ENCODE measurements at regions not wholly inside any gene's neighbourhood (a gene's known extent, or its start where the extent isn't known, plus 50 kb on each side); places are given as distances from the start of the nearest gene placed in this dataset.

- Histone ChIP-seq H3K56ac (ENCODE audit: insufficient read length, low read depth, low read length) (no peak overlapping the region), H2BK12ac (ENCODE audit: insufficient read length, low read depth, low read length) (no peak overlapping the region), H4K5ac (ENCODE audit: insufficient read length, low read depth, low read length) (no peak overlapping the region), H3K18ac (ENCODE audit: insufficient read length, low read depth, low read length) (no peak overlapping the region), H2AFZ (ENCODE audit: low read length) (no peak overlapping the region), H2AK5ac (ENCODE audit: insufficient read length, low read length) (no peak overlapping the region), H3K23ac (ENCODE audit: insufficient read length, low read depth, low read length) (no peak overlapping the region), H3K14ac (ENCODE audit: insufficient read depth, low read length) (no peak overlapping the region), H2BK15ac (ENCODE audit: low read depth, low read length) (no peak overlapping the region), H3T11ph (ENCODE audit: low read length) (no peak overlapping the region), H4K8ac (replicated peaks; ENCODE audit: insufficient read length, low read depth, low read length) (no peak overlapping the region), H3K23me2 (ENCODE audit: insufficient read length, low read depth, low read length, poor library complexity, severe bottlenecking) (no peaks in the 10 kb centered on the region), H2BK120ac (ENCODE audit: low read depth, low read length, poor library complexity, severe bottlenecking) (no peak overlapping the region), H3K4ac (ENCODE audit: low read depth, low read length) (no peak overlapping the region), H3K79me1 (ENCODE audit: insufficient read depth, low read depth, low read length, poor library complexity, severe bottlenecking) (no peaks in the 10 kb centered on the region), H3K27ac (ENCODE audit: insufficient read length, low read depth, low read length) (no peak overlapping the region), H3K9ac (ENCODE audit: extremely low read depth, insufficient read length, low read length) (no peak overlapping the region), H3K9me3 (ENCODE audit: control insufficient read depth, low read depth, low read length) (no peaks in the 10 kb centered on the region), H4K20me1 (ENCODE audit: control insufficient read depth, insufficient read depth, insufficient read length) (no peaks in the 10 kb centered on the region), H3K4me2 (ENCODE audit: insufficient read depth, insufficient read length, low read length) (no peak overlapping the region), H4K91ac (ENCODE audit: insufficient read length, low read depth, low read length) (no peak overlapping the region), H2BK20ac (ENCODE audit: low read depth, low read length, poor library complexity, severe bottlenecking) (no peak overlapping the region), H3K79me2 (ENCODE audit: insufficient read depth, low read length) (no peaks in the 10 kb centered on the region), H2BK5ac (ENCODE audit: insufficient read length, low read length) (no peak overlapping the region), H3K27me3 (ENCODE audit: insufficient read depth, low read length) (no peaks in the 10 kb centered on the region), H3K4me1 (ENCODE audit: insufficient read depth, low read length) (no peaks in the 10 kb centered on the region)
- peaks cover 0 to 12% of the 10 kb centered on the region in 2 experiments; a peak in 4 of 5 replicates for H3K9me3 Mint-ChIP-seq
- WGBS (ENCODE audit: extremely low coverage, insufficient read length, low lambda C conversion rate): no CpG with 5 or more reads among the region's 5 CpGs
- no peak for TF ChIP-seq CTCF (conservative IDR thresholded peaks at IDR 0.05)
- no peaks in the 10 kb centered on the region; the same call in 1 of the 2 replicates for H3K27me3 Mint-ChIP-seq (ENCODE audit: low read depth)
- no peak for DNase-seq
- no peaks in the 10 kb centered on the region for H3K4me1 Mint-ChIP-seq
- H3K27ac Mint-ChIP-seq: no peak overlapping the region
- peaks cover 0 to 5% (median 1%) of the 10 kb centered on the region in 3 experiments; a peak in 1 of 7 replicates for H3K36me3 Mint-ChIP-seq (ENCODE audit: insufficient read depth in 1 of 3, low read depth in 3 of 3)
- H3K4me3 Mint-ChIP-seq: no peak overlapping the region
These were observed 457.1 kb upstream of the CPEB2 start for GRCh38 chr4:14545163-14545562.

Measured in H9 (cell line).